T-helper 1 cell treated with Interleukin-12 subunit alpha and Interleukin-12 subunit beta and Interleukin-4 antibody, amounts not matched to agents 30 ng/mL and 1 ng/mL, for 36 hours (primary cell): ENCODE measurements at regions not wholly inside any gene's neighbourhood (a gene's known extent, or its start where the extent isn't known, plus 50 kb on each side); places are given as distances from the start of the nearest gene placed in this dataset.

Source experiments
- intact Hi-C: fragments of 100-400 bp; cut with micrococcal nuclease; formaldehyde crosslinking; loops from one replicate; pipeline ENCODE4 v1.15.1; 2024

DNA sequence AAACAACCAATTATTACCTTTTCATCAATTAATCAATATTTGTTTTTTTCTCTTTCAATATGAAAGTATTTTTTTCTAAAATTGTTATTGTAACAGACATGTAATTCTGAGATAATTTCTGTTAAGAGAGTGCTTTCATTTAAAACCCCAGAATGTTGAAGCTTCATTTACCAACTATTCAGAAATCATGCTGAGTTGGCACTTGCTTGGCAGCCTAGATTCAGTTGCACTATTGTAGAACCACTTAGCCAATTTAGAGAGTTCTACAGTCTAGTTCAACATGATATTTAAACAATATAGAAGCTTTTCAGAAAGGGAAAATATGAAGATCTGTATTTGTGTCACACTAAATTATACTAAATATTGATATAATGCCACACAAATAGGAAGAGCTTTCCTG, 56.1 kb upstream of the NKAIN2 start:
- intact Hi-C loops = no loop called here

GRCh38 chr6:123745895-123746294, 57.8 kb upstream of the NKAIN2 start:
- intact Hi-C loops = no loop called here

GRCh38 chr6:123744840-123745239, 58.8 kb upstream of the NKAIN2 start:
- intact Hi-C loops = no loop called here

GRCh38 chr6:123742626-123743025, 61.0 kb upstream of the NKAIN2 start:
- intact Hi-C loops = loop anchor here (1.0 kb wide), 1 partner anchor 43 kb away; no protein-coding TSS in a partner anchor

GRCh38 chr6:123733180-123733579, 70.5 kb upstream of the NKAIN2 start:
- intact Hi-C loops = no loop called here

DNA sequence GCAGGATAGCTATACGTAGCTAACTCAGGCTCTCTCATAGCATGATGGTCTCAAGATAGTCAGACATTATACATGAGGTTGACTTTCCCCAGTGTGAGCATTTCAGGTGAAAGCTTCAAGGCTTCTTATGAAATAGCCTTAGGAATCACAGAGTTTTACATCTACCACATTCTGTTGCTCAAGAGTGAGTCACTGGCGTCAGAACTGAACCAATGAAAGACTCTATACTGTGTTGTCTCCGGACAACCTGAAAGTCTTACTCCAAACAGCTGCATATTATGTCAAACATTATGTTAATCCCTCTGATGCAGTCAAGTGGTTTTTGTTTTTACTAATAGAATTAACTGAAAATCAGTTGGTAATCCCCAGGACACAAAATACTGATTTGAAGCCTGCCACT, 79.8 kb upstream of the TRDN start:
- intact Hi-C loops = loop anchor here (5.0 kb wide), 1 partner anchor 849 kb away; no protein-coding TSS in a partner anchor

DNA sequence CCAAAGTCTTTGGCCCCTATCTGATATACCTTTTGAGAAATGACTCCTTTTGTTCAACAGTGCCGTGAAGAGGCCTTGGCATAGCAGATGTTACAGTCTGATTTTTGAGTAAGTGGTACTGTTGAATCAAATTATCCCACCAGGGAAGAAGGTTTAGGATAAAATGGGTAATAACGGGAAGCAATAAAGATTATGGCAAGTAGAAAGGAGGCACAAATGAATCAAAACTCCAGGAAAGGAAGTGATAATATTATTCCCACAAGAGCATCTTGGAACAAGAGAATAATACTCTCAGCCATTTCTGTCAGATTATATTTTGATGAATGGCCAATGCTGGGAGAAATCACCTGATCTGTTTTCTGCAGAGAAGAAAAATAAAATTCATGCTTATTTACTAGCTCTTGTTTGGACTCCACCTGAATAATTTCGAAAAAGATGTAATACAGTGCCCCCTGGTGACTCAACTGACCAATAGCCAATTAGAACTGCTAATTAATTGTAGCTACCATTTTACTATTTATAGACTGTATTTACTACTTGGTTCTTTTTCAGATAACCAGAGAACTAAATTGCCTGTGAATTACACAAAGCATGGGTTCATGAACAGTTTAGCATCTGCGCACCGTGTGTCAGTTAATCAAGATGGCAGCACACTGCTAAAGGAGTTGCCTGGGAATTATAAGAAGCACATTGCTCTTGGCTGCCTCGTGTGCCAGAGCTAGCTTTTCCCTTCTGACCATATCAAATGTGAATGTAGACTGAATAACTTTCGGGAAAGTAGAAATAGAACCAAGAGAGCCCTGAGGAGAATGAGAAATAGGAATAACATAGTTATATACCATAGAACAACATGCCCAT, 78.5 kb upstream of the TRDN start:
- intact Hi-C loops = loop anchor here (5.0 kb wide), 1 partner anchor 848 kb away; no protein-coding TSS in a partner anchor

- intact Hi-C loops = no loop called here
These were observed 76.1 kb upstream of the TRDN start for GRCh38 chr6:123712831-123713230.

DNA sequence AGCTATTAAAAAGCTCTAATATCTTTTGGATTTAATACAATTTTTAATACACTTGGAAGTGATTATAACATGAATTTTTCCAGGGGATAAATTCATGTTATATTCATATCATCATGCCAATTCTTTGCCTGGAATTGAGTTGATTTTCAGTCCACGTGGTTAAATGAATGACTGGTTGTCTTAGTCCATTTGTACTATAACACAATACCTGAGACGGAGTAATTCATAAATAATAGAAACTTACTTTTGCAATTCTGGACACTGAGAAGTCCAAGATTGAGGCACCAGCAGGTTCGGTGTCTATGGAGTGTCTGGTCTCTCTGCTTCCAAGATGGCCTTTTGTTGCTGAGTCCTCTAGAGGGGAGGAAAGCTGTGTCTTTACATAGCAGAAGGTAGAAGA, 66.2 kb upstream of the TRDN start:
- intact Hi-C loops = no loop called here

GRCh38 chr6:123687864-123688263, 51.1 kb upstream of the TRDN start:
- intact Hi-C loops = no loop called here
